Heart left ventricle (tissue), 13 donors: ENCODE measurements at regions not wholly inside any gene's neighbourhood (a gene's known extent, or its start where the extent isn't known, plus 50 kb on each side); places are given as distances from the start of the nearest gene placed in this dataset.

Experiments used
- POLR2A ChIP-seq, 2 donors: fragments of 450-650 bp; IDR thresholded peaks; one replicate each; pipeline ENCODE4 v1.6.1; 2017; ENCODE audit warnings: antibody characterized with exemption in 2 of 2, mild to moderate bottlenecking in 2 of 2, moderate library complexity in 2 of 2
- TF ChIP-seq, protein P1 (sequence below), 12 donors: fragments of 200-600 bp; sonication (generic) in 4 of 12; IDR thresholded peaks; one replicate each; pipeline versions ENCODE4 v1.5.0 to v1.8.0; 2018 to 2022; ENCODE audit warnings: antibody characterized with exemption in 12 of 12, mild to moderate bottlenecking in 5 of 12
- donor health status: ischemic (EF 13 %, LVEDD 7.1; RV severe dilation, severe dysfunction).
- donor health status: DM: no; HTN: yes; CAD: no.
- donor health status: DM: no; HTN: no; CAD: no.
- donor health status: ischemic (EF 25% LVEDD 6.9; RV normal size, moderate dysfunction).
- donor health status: ischemic (EF 25% LVEDD 5.7; RV mildly dilated, moderate dysfunction).
- donor health status: ischemic (EF 35%, LVEDD 5.7; RV mildly dilated, moderate dysfunction).
- donor health status: nonischemic (EF 11% LVEDD 7.7; RV severe dilation, severe dysfunction).
- donor health status: DM: yes; HTN: yes; CAD: no.
- donor health status: PGD.
- donor health status: ischemic (EF 29% LVEDD 5.4; RV normal size, mild dysfunction).
- donor health status: nonischemic (EF 23%, LVEDD 6.1; RV moderate dilation, normal function).

DNA sequence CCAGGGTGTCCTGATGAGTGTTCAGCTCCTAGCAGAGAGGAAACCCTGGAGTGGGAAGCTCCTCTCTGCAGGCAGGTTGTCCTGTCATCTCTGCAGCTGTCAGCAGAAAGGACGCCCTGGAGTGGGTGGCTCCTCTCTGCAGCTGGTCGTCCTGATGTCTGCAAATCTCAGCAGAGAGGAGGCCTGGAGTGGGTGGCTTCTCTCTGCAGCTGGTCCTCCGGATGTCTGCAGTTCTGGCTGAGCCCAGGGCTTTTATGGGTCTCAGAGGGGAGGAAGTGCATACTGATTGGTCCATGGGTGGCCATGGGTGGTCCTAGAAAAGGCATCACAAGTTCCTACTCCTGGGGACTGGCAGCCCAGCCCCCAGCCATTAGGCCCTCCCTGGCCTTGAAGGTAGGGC is 102.6 kb upstream of the BNIP2 start:
- TF ChIP-seq, protein P1, sequence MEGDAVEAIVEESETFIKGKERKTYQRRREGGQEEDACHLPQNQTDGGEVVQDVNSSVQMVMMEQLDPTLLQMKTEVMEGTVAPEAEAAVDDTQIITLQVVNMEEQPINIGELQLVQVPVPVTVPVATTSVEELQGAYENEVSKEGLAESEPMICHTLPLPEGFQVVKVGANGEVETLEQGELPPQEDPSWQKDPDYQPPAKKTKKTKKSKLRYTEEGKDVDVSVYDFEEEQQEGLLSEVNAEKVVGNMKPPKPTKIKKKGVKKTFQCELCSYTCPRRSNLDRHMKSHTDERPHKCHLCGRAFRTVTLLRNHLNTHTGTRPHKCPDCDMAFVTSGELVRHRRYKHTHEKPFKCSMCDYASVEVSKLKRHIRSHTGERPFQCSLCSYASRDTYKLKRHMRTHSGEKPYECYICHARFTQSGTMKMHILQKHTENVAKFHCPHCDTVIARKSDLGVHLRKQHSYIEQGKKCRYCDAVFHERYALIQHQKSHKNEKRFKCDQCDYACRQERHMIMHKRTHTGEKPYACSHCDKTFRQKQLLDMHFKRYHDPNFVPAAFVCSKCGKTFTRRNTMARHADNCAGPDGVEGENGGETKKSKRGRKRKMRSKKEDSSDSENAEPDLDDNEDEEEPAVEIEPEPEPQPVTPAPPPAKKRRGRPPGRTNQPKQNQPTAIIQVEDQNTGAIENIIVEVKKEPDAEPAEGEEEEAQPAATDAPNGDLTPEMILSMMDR (IDR thresholded peaks at IDR 0.05), result no peak
- TF ChIP-seq POLR2A (IDR thresholded peaks at IDR 0.05), result no peak
